ENCODE measurements at regions not wholly inside any gene's neighbourhood (a gene's known extent, or its start where the extent isn't known, plus 50 kb on each side); places are given as distances from the start of the nearest gene placed in this dataset.

GRCh38 chr2:3958465-3958864, 255.1 kb downstream of the DCDC2C start:
- DNase-seq (ENCODE audit: low read depth), result no peak
- no peak for TF ChIP-seq CTCF (IDR thresholded peaks at IDR 0.05; ENCODE audit: low read length, missing control alignments)

DNA sequence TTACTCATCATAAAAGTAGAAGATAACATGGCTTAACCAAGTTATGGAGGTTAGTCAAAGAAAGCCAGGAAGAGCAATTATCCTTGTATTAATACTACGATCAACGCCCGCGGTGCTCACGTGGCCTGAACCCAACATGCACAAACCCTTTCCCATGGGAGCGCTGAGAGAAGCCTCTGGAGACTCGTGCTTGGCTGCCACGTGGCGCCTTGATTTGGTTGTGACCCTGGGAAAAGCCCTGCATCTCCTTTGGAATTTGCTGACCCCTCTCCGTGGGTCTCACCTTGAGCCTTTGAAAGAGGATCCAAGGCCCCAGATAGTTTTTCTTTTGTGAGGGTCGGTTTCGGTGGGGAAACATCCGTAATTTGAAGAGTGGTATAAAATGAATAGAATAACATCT, 255.6 kb downstream of the DCDC2C start:
- DNase-seq (ENCODE audit: low read depth), result no peak
- no peak for TF ChIP-seq CTCF (IDR thresholded peaks at IDR 0.05; ENCODE audit: low read length, missing control alignments)
- H3K4me3 ChIP-seq (replicated peaks; ENCODE audit: low read depth, low read length), result no peak overlapping the region

More at GRCh38 chr2:3958465-3958864, 255.1 kb downstream of the DCDC2C start:
- H3K4me3 ChIP-seq (replicated peaks; ENCODE audit: low read depth, low read length), result no peak overlapping the region

GRCh38 chr2:3959372-3959771, 256.0 kb downstream of the DCDC2C start:
- peak; percentile 39 for DNase-seq (ENCODE audit: low read depth)
- H3K4me3 ChIP-seq (replicated peaks; ENCODE audit: low read depth, low read length), result no peak overlapping the region
- TF ChIP-seq CTCF (IDR thresholded peaks at IDR 0.05; ENCODE audit: low read length, missing control alignments), result peak; percentile 68

DNA sequence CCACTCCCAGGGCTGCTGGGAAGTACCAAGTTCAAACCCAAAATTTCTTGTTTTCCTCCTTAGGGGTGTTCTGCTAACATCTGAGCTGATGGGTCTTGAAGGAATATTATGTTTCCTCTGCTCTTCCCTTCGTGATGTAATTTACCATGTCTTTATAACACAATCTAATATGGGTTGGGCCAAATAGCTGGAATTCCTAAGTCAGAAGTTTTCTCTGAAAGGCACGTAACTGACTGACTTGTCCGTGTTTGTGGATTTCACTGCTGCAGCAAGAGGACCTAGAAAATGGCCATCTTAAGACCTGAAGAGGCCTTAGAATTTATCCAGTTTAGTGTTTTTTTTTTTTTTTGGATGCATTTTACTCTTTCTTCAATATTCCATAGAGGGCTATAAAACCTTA, 256.7 kb downstream of the DCDC2C start:
- DNase-seq (ENCODE audit: low read depth), result no peak
- TF ChIP-seq CTCF (IDR thresholded peaks at IDR 0.05; ENCODE audit: low read length, missing control alignments), result no peak
- H3K4me3 ChIP-seq (replicated peaks; ENCODE audit: low read depth, low read length), result no peak overlapping the region

DNA sequence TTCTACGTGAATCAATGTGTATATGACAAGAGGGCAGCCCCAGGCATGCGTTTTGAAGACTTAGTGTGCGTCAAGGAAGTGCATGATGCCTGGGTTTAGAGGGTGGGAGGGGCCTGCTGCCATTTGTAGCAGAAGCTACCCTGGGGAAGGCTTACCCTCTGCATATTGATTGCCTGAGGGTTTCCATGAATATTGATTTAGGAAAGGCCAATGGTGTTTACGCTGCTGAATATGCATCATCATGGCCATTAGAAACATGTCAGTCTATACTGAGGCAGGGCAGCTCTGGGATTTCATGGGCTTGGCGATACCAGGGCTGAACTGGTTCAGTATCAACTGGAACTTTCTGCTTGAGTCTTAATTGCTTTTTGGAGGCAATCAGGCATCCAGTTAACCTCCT, 259.3 kb downstream of the DCDC2C start:
- no peak for TF ChIP-seq CTCF (IDR thresholded peaks at IDR 0.05; ENCODE audit: low read length, missing control alignments)
- H3K4me3 ChIP-seq (replicated peaks; ENCODE audit: low read depth, low read length), result no peak overlapping the region
- no peak for DNase-seq (ENCODE audit: low read depth)

DNA sequence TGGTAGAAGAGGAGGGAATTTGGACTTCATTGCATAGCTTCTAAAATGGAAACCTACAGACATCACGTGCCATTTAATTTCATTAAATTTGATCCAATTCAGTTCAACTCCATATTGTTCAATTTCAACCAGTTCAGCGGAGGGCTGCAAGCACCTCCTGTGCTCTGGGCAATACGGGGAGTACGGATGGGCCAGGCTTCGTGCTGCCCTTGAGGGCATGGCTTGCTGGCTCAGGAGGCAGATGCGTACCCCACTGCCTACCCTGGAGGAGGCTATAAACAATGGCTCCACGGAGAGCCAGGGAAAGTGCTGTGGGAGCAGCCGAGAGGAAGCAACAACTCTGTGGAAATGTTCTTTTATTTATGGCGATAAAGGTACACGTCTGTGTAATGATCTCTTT, 261.8 kb downstream of the DCDC2C start:
- no peak overlapping the region for H3K4me3 ChIP-seq (replicated peaks; ENCODE audit: low read depth, low read length)
- no peak for DNase-seq (ENCODE audit: low read depth)
- TF ChIP-seq CTCF (IDR thresholded peaks at IDR 0.05; ENCODE audit: low read length, missing control alignments), result no peak

DNA sequence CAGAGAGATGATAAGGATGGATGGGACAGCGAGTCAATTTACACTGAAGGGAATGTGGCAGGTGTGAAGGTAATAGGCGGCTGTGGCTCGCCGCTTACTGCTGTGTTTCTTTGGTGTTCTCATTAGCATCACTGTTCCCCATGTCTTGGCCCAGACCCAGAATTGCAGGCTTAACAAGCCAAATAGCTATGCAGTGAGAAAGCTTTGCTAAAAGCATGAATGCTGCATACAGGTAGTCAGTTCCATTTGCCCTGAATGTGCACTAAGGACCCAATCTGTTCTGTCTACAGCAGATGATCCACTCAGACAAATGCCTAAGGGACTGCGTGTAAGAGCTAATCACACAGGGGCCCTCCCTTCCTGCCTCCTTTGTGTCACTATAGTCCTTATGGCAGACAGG, 262.6 kb downstream of the DCDC2C start:
- DNase-seq (ENCODE audit: low read depth), result no peak
- H3K4me3 ChIP-seq (replicated peaks; ENCODE audit: low read depth, low read length), result no peak overlapping the region
- TF ChIP-seq CTCF (IDR thresholded peaks at IDR 0.05; ENCODE audit: low read length, missing control alignments), result no peak

Measured in fibroblast of pulmonary artery (primary cell).